ENCODE measurements at regions not wholly inside any gene's neighbourhood (a gene's known extent, or its start where the extent isn't known, plus 50 kb on each side); places are given as distances from the start of the nearest gene placed in this dataset.
A peak's percentile ranks its signal among the peaks of the same experiment; 100 is the strongest.

DNA sequence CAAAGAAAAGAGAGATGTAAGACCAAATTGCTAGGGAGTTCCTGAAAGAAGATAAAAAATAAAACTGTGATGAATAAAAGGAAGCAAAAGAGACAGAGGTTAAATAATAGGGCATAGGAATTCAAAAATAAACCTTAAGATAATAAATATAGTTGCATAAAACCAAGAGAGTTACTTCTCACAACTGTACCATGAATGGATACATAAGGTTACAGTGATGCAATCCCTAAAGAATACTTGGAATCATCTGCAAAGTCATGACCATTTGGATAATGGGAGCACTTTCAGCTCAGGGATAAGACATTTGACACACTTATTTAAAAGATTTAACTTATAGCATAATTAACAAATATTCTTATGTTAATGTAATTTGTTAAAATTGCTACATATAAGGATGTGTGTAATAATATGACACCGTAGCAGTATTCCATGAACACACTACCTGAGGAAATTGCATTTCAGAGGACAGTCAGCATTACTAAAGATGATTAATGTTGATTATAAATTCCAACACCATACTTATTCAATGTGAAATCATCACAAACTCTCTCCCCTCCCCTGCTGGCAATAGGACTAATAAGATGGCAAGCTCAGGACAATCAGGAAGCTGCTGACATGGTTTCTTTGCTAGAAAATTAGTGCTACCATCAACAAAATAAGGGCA, 202.1 kb upstream of the AKR1E2 start:
- Histone ChIP-seq H3K79me2 (ENCODE audit: control insufficient read depth, insufficient read depth, low read length) (no peaks in the 10 kb centered on the region), H2AFZ (ENCODE audit: low read depth, low read length) (no peak overlapping the region), H4K20me1 (replicated peaks; ENCODE audit: control insufficient read depth, insufficient read depth, low read length) (no peaks in the 10 kb centered on the region), H3K27me3 (ENCODE audit: control insufficient read depth in 2 of 2, insufficient read depth in 2 of 2, low read length in 2 of 2) (peaks cover 0 to 5% of the 10 kb centered on the region in 2 experiments; a peak in 1 of 5 replicates), H3K4me2 (ENCODE audit: insufficient read depth, low read length) (no peak overlapping the region), H3K9me3 (replicated peaks; ENCODE audit: control insufficient read depth, insufficient read depth, low read depth, low read length) (no peaks in the 10 kb centered on the region), H3K9ac (ENCODE audit: insufficient read depth in 1 of 2, low read depth in 2 of 2, low read length in 2 of 2) (no peak overlapping the region), H3K4me3 (no peak overlapping the region), H3K36me3 (ENCODE audit: control insufficient read depth, insufficient read depth, low read length) (no peaks in the 10 kb centered on the region), H3K9me1 (ENCODE audit: control insufficient read depth, insufficient read depth, low read length) (no peaks in the 10 kb centered on the region), H3K4me1 (replicated peaks in 1 of 2; ENCODE audit: control insufficient read depth in 2 of 2, insufficient read depth in 2 of 2, low read length in 2 of 2) (no peaks in the 10 kb centered on the region), H3K27ac (ENCODE audit: extremely low read depth, low read depth, low read length) (no peak overlapping the region)
- intact Hi-C loops (cut with micrococcal nuclease): no loop called here
- in situ Hi-C loops (cut with MboI): no loop called here
- DNase-seq (ENCODE audit: extremely low read depth in 1 of 4, low spot score in 3 of 4) (no peak), FAIRE-seq (no peak), ATAC-seq (no peak)
- TF ChIP-seq CEBPG (CRISPR knock-in tag; IDR thresholded peaks at IDR 0.05): no peak
- TF ChIP-seq CEBPG (tag; conservative IDR thresholded peaks at IDR 0.05 in 1 of 2, IDR thresholded peaks at IDR 0.05 in 1 of 2): peak in 1 of 2 experiments; percentile 15; a peak in 1 of 4 replicates
- TF ChIP-seq ZBED1 (IDR thresholded peaks at IDR 0.05): no peak
- no TSS peak for BruUV-seq (replicated peaks)
- POLR2A ChIA-PET: no interaction called here
- CTCF ChIA-PET (ENCODE audit: low intra/inter-chr PET ratio): no interaction called here
- WGBS (ENCODE audit: insufficient coverage, low coverage, missing lambda C conversion rate): 0% methylated on average over 1 of the region's 1 CpG

DNA sequence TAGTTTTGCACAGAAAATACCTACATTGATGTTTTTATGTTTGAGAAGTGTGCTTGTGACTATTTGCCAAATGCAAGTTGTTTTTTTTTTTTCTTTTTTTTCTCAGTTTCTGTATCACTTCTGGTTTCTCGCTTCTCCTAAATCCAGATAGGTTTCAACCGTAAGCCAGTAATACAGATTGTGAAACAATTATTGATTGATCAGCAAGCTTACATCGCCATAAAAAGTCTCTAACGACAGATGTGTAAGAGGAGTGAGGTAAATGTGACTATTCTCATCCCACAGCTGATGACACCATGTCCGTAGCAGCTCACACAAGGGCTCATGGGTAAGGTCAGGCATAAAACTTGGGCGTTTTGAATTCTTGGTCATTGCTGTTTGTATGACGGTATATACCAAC, 202.8 kb upstream of the AKR1E2 start:
- FAIRE-seq: no peak
- POLR2A ChIA-PET: no interaction called here
- intact Hi-C loops (cut with micrococcal nuclease): no loop called here
- Histone ChIP-seq H4K20me1 (replicated peaks; ENCODE audit: control insufficient read depth, insufficient read depth, low read length) (no peaks in the 10 kb centered on the region), H3K9me1 (ENCODE audit: control insufficient read depth, insufficient read depth, low read length) (no peaks in the 10 kb centered on the region), H3K4me1 (replicated peaks in 1 of 2; ENCODE audit: control insufficient read depth in 2 of 2, insufficient read depth in 2 of 2, low read length in 2 of 2) (no peaks in the 10 kb centered on the region), H3K9ac (ENCODE audit: insufficient read depth in 1 of 2, low read depth in 2 of 2, low read length in 2 of 2) (no peak overlapping the region), H3K4me3 (no peak overlapping the region), H3K36me3 (ENCODE audit: control insufficient read depth, insufficient read depth, low read length) (no peaks in the 10 kb centered on the region), H3K79me2 (ENCODE audit: control insufficient read depth, insufficient read depth, low read length) (no peaks in the 10 kb centered on the region), H3K27me3 (ENCODE audit: control insufficient read depth in 2 of 2, insufficient read depth in 2 of 2, low read length in 2 of 2) (peaks cover 0 to 5% of the 10 kb centered on the region in 2 experiments; a peak in 1 of 5 replicates), H2AFZ (ENCODE audit: low read depth, low read length) (no peak overlapping the region), H3K27ac (ENCODE audit: extremely low read depth, low read depth, low read length) (no peak overlapping the region), H3K4me2 (ENCODE audit: insufficient read depth, low read length) (no peak overlapping the region), H3K9me3 (replicated peaks; ENCODE audit: control insufficient read depth, insufficient read depth, low read depth, low read length) (no peaks in the 10 kb centered on the region)
- no peak for ATAC-seq
- under 1% methylated on average over 7 of the region's 7 CpGs for WGBS (ENCODE audit: insufficient coverage, low coverage, missing lambda C conversion rate)
- in situ Hi-C loops (cut with MboI): no loop called here
- CTCF ChIA-PET (ENCODE audit: low intra/inter-chr PET ratio): no interaction called here
- no TSS peak for BruUV-seq (replicated peaks)
- no peak for DNase-seq (ENCODE audit: extremely low read depth in 1 of 4, low spot score in 3 of 4)
- no peak for TF ChIP-seq ZFPM2 (CRISPR knock-in tag; IDR thresholded peaks at IDR 0.05)
- TF ChIP-seq, protein P1, sequence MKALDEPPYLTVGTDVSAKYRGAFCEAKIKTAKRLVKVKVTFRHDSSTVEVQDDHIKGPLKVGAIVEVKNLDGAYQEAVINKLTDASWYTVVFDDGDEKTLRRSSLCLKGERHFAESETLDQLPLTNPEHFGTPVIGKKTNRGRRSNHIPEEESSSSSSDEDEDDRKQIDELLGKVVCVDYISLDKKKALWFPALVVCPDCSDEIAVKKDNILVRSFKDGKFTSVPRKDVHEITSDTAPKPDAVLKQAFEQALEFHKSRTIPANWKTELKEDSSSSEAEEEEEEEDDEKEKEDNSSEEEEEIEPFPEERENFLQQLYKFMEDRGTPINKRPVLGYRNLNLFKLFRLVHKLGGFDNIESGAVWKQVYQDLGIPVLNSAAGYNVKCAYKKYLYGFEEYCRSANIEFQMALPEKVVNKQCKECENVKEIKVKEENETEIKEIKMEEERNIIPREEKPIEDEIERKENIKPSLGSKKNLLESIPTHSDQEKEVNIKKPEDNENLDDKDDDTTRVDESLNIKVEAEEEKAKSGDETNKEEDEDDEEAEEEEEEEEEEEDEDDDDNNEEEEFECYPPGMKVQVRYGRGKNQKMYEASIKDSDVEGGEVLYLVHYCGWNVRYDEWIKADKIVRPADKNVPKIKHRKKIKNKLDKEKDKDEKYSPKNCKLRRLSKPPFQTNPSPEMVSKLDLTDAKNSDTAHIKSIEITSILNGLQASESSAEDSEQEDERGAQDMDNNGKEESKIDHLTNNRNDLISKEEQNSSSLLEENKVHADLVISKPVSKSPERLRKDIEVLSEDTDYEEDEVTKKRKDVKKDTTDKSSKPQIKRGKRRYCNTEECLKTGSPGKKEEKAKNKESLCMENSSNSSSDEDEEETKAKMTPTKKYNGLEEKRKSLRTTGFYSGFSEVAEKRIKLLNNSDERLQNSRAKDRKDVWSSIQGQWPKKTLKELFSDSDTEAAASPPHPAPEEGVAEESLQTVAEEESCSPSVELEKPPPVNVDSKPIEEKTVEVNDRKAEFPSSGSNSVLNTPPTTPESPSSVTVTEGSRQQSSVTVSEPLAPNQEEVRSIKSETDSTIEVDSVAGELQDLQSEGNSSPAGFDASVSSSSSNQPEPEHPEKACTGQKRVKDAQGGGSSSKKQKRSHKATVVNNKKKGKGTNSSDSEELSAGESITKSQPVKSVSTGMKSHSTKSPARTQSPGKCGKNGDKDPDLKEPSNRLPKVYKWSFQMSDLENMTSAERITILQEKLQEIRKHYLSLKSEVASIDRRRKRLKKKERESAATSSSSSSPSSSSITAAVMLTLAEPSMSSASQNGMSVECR (CRISPR knock-in tag; IDR thresholded peaks at IDR 0.05): no peak
- no peak for TF ChIP-seq RBM15 (IDR thresholded peaks at IDR 0.05; ENCODE audit: insufficient read depth, low read length)

Measured in K562 (cell line).